ENCODE measurements at regions not wholly inside any gene's neighbourhood (a gene's known extent, or its start where the extent isn't known, plus 50 kb on each side); places are given as distances from the start of the nearest gene placed in this dataset.

DNA sequence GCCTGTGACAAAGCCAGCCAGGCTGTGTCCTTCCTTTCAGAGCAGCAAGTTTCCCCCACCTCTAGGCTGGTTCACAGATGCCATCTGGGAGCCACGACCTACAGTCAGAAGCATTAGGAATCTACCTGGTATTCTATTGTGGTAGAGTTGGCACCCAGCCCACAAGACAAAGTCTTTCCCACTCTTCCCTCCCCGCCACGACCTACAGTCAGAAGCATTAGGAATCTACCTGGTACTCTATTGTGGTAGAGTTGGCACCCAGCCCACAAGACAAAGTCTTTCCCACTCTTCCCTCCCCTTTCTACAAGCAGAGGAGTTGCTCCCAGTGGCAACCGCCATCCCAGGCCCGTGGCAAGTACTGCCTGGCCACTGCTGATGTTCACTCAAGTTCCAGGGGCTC, 157.8 kb upstream of the TNC start:
- no peak for TF ChIP-seq POLR2AphosphoS5 (IDR thresholded peaks at IDR 0.05)
- TF ChIP-seq, protein P1, sequence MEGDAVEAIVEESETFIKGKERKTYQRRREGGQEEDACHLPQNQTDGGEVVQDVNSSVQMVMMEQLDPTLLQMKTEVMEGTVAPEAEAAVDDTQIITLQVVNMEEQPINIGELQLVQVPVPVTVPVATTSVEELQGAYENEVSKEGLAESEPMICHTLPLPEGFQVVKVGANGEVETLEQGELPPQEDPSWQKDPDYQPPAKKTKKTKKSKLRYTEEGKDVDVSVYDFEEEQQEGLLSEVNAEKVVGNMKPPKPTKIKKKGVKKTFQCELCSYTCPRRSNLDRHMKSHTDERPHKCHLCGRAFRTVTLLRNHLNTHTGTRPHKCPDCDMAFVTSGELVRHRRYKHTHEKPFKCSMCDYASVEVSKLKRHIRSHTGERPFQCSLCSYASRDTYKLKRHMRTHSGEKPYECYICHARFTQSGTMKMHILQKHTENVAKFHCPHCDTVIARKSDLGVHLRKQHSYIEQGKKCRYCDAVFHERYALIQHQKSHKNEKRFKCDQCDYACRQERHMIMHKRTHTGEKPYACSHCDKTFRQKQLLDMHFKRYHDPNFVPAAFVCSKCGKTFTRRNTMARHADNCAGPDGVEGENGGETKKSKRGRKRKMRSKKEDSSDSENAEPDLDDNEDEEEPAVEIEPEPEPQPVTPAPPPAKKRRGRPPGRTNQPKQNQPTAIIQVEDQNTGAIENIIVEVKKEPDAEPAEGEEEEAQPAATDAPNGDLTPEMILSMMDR (IDR thresholded peaks at IDR 0.05), result no peak

All from upper lobe of left lung (tissue), 4 donors.